GM21515 (cell line): ENCODE measurements at regions not wholly inside any gene's neighbourhood (a gene's known extent, or its start where the extent isn't known, plus 50 kb on each side); places are given as distances from the start of the nearest gene placed in this dataset.
"Not testable (repeated sequence)": the region's sequence is repeated elsewhere in the genome, so short reads cannot be mapped to it uniquely, and the experiment has no call there.

Source experiments
- ATAC-seq: cut with Tn5 transposase; IDR thresholded peaks from one replicate; pipeline ENCODE4 v1.9.1; 2021; ENCODE audit not compliant: unreplicated experiment

- ATAC-seq: not testable (repeated sequence)
Observed at GRCh38 chrX:67213686-67214085, 330.1 kb upstream of the AR start.

DNA sequence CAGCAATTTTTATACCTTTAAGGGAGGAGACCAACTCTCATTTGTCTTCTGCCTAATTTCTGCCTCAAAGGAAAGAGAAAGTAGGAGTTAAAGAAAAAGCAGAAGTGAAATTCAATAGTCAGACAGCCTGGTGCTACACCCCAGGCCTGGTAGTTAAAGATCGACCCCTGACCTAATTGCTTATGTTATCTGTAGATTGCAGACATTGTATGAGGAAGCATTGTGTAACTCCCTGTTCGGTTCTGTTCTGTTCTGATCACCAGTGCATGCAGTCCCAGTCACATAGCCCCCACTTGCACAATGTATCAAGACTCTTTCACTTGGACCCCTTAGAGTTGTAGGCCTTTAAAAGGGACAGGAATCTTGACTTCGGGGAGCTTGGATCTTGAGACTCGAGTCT, 335.9 kb upstream of the AR start:
- ATAC-seq: no peak

DNA sequence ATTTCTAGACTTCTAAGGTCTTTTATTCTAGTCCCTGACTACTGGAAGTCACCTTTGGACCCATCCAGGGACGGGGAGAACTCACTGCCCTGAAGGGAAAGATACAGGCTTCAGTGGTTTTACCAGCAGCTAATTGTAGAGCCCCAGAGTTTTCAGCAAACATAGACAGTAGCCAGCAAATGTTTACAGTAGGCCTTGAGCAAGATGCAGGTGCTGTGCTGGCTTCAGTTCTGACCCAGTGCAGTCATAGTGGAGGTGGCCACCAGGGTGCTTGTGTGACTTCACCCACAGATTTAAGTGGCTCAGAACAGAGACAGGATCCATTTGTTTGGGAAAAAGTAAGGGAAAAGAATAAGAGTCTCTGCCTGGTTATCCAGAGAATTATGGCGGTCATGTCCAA, 384.4 kb upstream of the AR start:
- no peak for ATAC-seq

GRCh38 chrX:67114635-67115034, 429.2 kb upstream of the AR start:
- ATAC-seq: no peak

GRCh38 chrX:67105758-67106116, 438.1 kb upstream of the AR start:
- ATAC-seq: no peak

- ATAC-seq: no peak
Observed at GRCh38 chrX:67104982-67105757, 438.7 kb upstream of the AR start.

DNA sequence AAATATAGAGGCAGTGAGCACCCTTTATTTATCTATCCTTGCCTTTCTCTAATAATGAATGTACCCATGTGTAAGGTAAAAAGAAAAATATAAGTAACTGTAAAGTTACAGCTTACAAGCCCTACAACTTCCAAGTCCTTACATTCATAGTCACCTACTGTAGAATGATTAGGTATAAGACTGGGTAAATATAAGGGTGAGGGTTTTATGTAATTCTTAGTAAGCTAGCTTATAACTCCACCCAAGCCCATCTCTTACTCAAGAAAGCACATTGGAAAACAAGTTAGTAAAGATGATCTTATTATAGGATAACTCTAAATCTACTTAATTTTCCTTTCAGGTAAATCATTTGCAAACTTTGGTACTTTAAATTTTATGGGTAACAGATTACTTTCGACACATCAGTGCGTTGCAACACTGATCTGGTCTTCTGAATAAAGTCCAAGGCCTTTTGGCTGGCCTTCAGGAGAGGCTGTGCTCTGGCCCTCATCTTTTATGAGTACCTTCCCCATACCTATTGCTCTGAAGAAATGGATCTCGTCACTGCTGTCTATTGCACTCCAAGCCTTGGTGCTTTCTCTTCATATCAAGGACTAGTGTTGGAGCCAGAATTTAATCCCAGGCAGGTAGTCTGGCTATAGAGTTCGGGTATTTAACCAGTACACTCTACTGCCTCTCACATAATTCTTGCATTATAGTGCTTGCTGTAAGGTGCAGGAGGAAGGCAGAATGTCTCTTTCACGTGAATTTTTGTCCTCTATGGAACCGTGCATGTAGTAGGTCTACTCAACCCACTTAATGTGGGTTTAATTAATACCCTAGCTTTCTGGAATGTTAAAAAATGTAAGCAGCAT, 443.6 kb upstream of the AR start:
- ATAC-seq: no peak

GRCh38 chrX:67094061-67094460, 449.8 kb upstream of the AR start:
- no peak for ATAC-seq

DNA sequence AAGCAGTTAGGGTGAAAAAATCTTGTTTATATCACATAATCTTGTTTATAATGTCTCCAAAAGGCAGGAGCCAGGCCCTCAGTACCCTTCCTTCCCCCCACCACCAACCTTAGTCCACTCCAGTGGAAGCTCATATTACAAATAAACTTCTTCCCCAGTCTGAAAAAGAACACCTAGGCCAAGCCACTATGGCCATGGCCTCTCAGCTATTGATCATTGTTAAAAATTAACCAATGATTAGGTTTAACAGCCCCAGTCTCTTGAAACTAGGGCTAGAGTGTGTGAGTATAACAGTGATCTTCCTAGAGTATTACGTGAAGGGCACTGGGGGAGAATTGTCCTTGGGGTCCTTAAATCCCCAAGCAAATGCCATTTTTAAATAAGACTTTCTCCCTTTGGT, 411.9 kb upstream of the EDA2R start:
- no peak for ATAC-seq

GRCh38 chrX:67044866-67045265, 406.0 kb upstream of the EDA2R start:
- ATAC-seq: no peak

- no peak for ATAC-seq
Observed at GRCh38 chrX:67044029-67044653, 405.3 kb upstream of the EDA2R start.

DNA sequence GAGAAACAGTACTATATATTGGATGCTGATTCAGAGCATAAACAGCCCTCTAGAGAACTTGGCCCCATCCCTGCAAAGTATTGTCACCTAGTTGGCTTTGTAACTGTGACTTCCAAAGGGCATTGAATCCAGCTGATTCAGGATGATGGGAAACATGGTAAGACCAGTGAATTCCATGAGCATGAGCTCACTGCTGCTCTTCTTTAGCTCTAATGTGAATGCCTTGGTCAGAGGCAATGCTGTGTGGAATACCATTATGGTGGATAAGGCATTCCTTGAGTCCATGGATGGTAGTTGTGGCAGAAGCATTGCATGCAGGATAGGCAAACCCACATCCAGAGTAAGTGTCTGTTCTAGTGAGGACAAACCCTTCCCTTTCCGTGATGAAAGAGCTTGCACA, 365.6 kb upstream of the EDA2R start:
- ATAC-seq: no peak

DNA sequence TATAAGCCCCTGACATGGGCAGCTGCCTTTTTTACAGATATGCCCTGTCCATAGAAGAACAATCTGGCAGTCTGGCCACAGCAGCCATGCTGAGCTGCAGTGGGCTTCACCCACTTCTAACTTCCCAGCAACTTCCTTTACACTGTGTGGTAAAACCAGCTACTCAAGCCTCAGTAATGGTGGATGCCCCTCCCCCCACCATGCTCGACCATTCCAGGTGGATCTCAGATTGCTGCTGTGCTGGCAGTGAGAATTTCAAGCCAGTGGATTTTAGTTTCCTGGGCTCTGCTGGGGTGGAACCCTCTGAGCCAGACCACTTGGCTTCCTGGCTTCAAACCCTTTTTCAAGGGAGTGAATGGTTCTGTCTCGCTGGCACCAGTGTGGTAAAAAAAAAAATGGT, 355.9 kb upstream of the EDA2R start:
- no peak for ATAC-seq

DNA sequence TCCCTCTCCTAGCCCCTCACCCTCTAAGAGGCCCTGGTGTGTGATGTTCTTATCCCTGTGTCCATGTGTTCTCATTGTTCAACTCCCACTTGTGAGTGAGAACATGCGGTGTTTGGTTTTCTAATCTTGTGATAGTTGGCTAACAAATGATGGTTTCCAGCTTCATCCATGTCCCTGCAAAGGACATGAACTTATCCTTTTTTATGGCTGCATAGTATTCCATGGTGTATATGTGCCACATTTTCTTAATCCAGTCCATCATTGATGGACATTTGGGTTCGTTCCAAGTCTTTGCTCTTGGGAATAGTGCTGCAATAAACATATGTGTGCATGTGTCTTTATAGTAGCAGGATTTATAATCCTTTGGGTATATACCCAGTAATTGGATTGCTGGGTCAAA, 353.2 kb upstream of the EDA2R start:
- not testable (repeated sequence) for ATAC-seq

- no peak for ATAC-seq
Observed at GRCh38 chrX:66988331-66988730, 349.5 kb upstream of the EDA2R start.

- no peak for ATAC-seq
Observed at GRCh38 chrX:66961665-66962064, 322.8 kb upstream of the EDA2R start.

DNA sequence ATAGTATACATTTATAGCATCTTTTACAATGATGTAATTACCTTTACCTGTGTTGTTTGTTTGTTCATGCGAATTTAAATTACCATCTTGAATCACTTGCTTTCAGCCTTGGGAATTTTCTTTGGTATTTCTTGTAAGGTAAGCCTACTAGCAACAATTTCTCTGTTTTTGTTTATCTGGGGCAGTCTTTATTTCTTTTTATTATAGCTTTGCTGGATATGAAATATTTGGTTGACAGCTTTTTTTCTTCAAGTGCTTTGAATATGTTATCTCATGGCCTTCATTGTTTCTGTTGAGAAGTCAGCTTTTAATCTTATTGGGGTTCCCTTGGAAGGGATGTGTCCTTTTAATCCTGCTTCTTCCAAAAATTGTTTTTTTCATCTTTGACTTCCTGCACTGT, 292.8 kb upstream of the EDA2R start:
- ATAC-seq: no peak

DNA sequence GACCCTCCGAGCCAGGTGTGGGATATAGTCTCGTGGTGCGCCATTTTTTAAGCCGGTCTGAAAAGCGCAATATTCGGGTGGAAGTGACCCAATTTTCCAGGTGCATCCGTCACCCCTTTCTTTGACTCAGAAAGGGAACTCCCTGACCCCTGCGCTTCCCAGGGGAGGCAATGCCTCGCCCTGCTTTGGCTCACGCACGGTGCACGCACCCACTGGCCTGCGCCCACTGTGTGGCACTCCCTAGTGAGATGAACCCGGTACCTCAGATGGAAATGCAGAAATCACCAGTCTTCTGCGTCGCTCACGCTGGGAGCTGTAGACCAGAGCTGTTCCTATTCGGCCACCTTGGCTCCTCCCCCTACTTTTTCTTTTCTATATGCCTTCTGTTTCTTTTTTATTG, 291.6 kb upstream of the EDA2R start:
- not testable (repeated sequence) for ATAC-seq

DNA sequence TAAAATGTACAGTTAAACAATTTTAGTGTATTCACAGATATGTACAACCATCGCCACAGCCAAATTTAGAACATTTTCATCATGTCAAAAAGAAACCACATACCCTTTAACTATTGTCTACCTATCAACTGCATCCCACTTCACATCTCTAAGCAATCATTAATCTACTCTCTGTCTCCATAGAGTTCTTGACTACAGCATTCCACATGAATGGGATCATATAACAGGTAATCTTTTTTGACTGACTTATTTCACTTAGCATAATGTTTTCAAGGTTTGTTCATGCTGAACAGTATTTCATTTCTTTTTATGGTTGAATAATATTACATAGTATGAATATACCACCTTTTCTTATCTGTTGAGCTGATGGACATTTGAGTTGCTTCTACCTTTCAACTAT, 281.4 kb upstream of the EDA2R start:
- no peak for ATAC-seq

GRCh38 chrX:66919280-66919832, 280.5 kb upstream of the EDA2R start:
- ATAC-seq: no peak

- ATAC-seq: no peak
Observed at GRCh38 chrX:66918511-66918910, 279.6 kb upstream of the EDA2R start.

DNA sequence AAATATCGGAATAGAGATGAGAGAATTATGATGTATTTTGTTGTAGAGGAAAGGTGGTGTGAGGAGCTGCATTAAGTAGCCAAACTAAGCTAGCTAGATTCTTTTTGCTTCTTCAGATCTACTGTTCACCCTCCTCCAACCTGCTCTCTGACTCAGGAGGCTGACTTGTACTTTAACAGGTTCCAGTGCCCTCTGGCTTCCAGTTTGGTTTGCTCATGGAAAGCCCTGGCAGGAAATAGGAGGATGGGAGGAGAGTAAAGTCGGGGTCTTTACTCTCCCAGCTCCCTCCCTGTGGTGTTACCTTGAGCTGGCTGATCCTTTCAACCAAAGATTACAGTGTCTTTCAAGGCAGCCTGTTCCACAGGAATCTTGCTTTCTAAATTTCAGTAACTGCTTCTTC, 277.0 kb upstream of the EDA2R start:
- ATAC-seq: no peak
